KOPT-K1 (cell line): ENCODE measurements at regions not wholly inside any gene's neighbourhood (a gene's known extent, or its start where the extent isn't known, plus 50 kb on each side); places are given as distances from the start of the nearest gene placed in this dataset.
"Not testable (repeated sequence)": the region's sequence is repeated elsewhere in the genome, so short reads cannot be mapped to it uniquely, and the experiment has no call there.

Experiments used
- H3K27ac ChIP-seq: fragments of 200-600 bp; sonication (generic); 2 replicates; pipeline ENCODE4 v1.5.1; 2016; ENCODE audit warnings: antibody characterized with exemption, mild to moderate bottlenecking, low read depth, low read length; ENCODE audit not compliant: poor library complexity, severe bottlenecking
- H3K36me3 ChIP-seq: fragments of 200-600 bp; sonication (generic); 2 replicates; pipeline ENCODE4 v1.5.1; 2017; ENCODE audit warnings: antibody characterized with exemption, mild to moderate bottlenecking, low read length, moderate library complexity; ENCODE audit not compliant: insufficient read depth
- H3K9me3 ChIP-seq: fragments of 200-600 bp; sonication (generic); 2 replicates; pipeline ENCODE4 v1.5.1; 2017; ENCODE audit warnings: antibody characterized with exemption, low read length, mild to moderate bottlenecking; ENCODE audit not compliant: insufficient read depth, poor library complexity, severe bottlenecking

DNA sequence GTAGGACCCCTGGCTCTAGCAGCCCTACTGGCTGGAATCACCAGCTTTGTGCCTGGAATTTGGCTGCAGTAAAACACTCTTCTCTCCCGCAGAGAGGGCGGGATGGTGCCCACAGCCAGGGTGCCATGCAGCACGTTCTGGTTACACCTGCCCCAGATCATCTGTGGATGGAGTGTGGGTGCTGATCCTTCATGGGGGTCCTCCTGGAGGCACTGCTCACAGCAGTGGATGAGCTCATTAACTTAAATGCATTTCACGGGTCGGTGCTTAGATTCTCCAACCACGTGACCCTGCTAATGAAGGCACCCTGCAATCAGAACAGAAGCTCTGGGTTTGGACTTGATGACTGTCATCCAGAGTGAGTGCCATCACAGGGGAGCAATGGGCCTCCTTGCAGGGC lies 138.6 kb upstream of the AFDN start:
- no peaks in the 10 kb centered on the region for H3K9me3 ChIP-seq
- H3K36me3 ChIP-seq = no peaks in the 10 kb centered on the region
- H3K27ac ChIP-seq = no peak overlapping the region

DNA sequence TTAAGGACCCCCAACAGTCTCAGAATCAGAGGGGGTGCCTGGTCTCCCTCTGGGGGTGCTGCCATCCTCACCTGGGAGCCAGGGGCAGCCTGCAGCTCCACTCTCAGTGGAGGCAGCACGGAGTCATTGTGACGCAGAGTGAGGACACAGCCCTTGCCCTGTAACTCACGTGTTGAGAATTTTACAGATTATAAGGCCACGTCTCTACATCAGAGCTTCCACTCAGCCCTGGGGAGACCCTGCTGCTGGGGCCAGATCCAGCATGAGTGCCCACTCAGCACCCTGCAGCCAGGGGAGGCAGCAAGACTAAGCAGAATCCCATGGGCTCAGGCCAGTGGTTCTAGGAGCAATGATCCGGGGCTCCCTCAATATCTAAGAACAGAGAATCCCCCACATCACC lies 137.4 kb upstream of the AFDN start:
- Histone ChIP-seq H3K36me3 (no peaks in the 10 kb centered on the region), H3K9me3 (no peaks in the 10 kb centered on the region), H3K27ac (no peak overlapping the region)

DNA sequence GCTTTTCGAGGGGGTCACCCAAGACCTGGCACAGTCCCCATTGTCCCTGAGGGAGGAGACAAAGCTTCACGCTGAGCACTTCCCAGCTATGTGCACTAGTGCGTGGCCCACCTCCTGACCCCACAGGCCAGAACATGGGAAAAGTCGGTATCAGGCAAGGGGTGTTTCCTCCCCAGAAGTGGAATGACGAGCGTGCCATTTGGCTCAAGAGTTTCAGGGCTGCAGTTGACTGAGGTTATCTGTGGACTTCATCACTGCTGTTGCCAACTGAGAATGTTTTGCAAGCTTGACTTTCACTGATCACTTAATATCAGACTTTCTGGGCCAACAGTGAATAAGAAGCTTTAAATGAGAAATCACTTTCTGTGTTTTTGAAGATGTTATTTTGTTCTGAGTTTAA lies 137.0 kb upstream of the AFDN start:
- H3K36me3 ChIP-seq = no peaks in the 10 kb centered on the region
- no peaks in the 10 kb centered on the region for H3K9me3 ChIP-seq
- H3K27ac ChIP-seq = no peak overlapping the region

DNA sequence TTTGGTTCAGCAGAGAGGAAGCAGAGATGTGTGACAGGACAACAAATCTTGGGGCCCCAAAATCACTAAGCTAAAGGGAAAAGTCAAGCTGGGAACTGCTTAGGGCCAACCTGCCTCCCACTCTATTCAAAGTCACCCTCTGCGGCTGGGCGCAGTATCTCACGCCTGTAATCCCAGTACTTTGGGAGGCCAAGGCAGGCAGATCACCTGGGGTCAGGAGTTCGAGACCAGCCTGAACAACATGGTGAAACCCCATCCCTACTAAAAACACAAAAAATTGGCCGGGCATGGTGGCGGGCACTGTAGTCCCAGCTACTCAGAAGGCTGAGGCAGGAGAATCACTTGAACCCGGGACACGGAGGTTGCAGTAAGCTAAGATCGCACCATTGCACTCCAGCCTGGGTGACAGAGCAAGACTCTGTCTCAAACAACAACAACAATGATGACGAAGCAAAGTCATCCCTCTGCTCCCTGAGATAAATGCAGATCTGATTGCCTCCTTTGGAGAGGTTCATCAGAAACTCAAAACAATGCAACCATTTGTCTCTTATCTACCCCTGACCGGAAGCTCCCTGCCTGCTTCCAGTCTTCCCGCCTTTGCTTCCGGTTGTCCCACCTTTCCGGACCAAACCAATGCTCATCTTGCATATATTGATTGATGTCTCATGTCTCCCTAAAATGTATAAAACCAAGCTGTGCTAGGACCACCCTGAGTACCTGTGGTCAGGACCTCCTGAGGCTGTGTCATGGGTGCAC lies 136.4 kb upstream of the AFDN start:
- H3K9me3 ChIP-seq, H3K27ac ChIP-seq, H3K36me3 ChIP-seq: not testable (repeated sequence)

DNA sequence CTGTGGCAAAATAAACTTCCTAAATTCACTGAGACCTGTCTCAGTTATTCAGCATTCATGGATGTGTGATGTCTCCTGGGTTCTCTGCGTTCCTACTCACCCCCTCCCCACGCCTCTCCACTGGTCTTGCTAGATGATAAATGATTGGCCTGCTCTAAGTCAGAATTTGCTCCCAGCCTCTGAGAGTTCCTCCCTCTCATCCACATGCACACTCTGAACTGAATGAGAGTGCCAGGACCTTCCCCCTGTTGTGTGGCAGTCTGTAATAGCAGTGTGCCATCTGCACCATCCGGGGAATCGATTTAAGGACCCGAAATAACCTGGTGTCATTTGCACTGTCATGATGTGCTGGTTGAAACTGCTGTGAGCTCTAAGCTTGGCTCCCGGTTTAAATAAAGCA lies 135.8 kb upstream of the AFDN start:
- no peak overlapping the region for H3K27ac ChIP-seq
- no peaks in the 10 kb centered on the region for H3K9me3 ChIP-seq
- H3K36me3 ChIP-seq = no peaks in the 10 kb centered on the region

DNA sequence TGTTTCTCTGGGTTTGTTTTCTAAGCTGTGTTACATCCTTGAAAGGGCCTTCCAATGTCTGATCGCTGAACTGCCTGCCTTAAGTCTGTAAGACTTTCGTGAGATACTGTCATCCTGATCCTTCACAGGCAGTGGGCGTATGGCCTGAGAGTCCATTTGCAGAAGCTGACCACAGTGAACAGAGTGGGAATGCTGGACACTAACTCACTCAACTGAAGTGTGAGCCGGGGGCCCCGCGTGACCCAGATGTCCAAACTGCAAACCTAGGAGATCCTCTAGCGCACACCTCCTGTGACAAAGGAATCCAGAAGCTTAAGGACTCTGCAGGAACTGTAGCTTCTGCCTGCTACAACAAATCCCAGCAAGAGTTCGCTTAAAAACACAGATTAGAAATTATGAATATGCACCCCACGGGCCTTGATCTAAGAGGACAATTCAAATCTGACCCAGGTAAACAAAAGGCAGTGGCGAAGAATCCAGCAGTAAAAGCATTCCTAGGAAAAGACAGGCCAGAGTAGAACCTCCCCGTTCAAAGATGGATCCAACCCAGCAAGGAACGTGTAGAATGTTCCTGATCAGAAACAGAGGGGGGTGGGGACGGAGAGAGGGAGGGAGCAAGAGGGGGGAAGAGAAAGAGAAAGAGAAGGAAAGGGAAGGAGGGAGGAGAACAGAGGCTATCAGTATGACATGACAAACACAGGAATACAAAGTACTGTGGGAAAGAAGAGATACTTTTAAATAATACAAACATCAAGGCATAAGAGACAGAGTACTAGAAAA lies 135.0 kb upstream of the AFDN start:
- H3K27ac ChIP-seq = no peak overlapping the region

DNA sequence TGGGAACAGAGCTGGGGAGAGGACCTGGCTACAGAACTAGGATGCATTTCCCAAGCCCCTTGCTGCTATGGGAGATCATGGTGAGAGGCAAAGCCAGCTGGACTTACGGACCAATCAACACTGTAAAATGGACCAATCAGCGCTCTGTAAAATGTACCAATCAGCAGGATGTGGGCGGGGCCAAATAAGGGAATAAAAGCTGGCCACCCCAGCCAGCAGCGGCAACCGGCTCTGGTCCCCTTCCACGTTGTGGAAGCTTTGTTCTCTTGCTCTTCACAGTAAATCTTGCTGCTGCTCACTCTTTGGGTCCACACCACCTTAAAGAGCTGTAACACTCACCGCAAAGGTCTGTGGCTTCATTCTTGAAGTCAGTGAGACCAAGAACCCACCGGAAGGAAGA lies 133.2 kb upstream of the AFDN start:
- H3K36me3 ChIP-seq, H3K9me3 ChIP-seq, H3K27ac ChIP-seq: not testable (repeated sequence)

More for the DNA sequence above, 135.0 kb upstream of the AFDN start:
- no peaks in the 10 kb centered on the region for H3K36me3 ChIP-seq
- H3K9me3 ChIP-seq = no peaks in the 10 kb centered on the region

DNA sequence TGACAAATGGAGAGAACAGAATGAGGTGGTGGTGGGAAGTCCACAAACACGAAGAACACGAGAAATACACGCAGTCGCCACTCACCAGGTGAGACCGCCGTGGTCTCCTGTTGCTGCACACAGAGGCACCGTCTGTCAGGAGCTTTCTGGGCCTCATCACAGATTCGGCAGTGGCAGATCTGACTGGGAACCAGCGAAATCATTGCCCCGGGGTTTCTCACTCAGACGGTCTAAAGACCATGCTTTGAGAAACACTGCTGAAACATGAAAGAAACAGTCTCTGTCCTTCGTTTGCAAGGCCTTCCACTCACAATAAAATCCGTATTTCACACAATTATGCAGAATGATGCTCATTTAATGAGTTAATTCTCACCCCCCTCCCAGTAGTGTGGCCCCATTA lies 130.9 kb upstream of the AFDN start:
- Histone ChIP-seq H3K9me3 (no peaks in the 10 kb centered on the region), H3K27ac (no peak overlapping the region), H3K36me3 (no peaks in the 10 kb centered on the region)

DNA sequence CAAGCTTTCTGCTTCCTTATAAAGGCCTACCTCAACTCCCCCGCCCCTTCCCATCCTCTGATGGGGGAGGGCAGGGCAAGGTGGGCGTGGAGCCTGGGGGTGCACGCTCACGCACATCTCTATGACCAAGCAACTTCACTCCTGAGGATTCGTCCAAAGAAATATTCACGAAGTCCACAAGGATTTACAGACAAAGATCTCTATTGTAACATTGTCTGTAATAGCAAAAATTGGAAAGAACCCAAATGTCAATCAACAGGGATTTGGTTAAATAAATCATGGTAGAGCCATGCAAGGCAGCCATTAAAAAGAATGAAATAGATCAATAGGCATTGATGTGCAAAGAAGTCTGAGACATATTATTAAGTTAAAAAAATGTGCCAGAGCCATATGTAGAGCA lies 130.4 kb upstream of the AFDN start:
- H3K36me3 ChIP-seq = no peaks in the 10 kb centered on the region
- H3K27ac ChIP-seq = no peak overlapping the region
- no peaks in the 10 kb centered on the region for H3K9me3 ChIP-seq

DNA sequence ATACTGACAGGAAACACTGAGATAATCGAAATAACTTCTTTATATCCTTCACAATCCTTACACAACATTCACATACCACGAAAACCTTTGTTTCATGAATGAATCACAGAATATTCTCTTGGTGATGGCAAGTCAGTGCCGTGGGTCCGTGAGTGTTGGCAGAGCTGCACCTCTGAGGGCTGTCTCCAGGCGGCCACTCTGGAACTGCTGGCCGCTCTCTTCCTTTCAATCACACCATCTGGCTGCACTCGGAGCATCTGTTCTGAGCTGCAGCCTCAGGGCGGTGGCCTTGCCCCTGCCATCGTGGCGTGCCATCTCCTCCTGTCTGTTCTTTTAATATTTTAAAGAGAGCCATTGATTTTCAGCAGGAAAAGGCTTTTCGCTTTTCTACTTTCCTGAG lies 129.4 kb upstream of the AFDN start:
- no peaks in the 10 kb centered on the region for H3K36me3 ChIP-seq
- no peaks in the 10 kb centered on the region for H3K9me3 ChIP-seq

DNA sequence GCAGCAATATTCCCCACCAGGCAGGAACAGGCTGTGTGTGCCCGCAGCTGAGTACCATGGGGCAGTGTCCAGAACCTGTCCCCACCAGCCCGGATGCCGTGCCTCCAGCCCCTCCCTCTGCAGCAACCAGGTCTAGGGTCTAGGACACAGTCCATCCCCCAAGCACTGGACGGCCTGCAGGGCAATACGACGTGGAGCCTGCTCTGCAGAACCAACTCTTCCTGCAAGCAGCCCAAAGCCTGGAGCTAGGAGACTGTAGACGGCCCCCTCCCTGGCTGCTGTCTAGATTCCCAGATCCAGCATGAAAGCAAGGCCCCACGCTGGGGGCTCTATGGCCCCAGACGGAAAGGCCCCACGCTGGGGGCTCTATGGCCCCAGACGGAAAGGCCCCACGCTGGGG lies 128.2 kb upstream of the AFDN start:
- Histone ChIP-seq H3K36me3 (no peaks in the 10 kb centered on the region), H3K9me3 (no peaks in the 10 kb centered on the region), H3K27ac (no peak overlapping the region)

More for the DNA sequence above, 129.4 kb upstream of the AFDN start:
- no peak overlapping the region for H3K27ac ChIP-seq

DNA sequence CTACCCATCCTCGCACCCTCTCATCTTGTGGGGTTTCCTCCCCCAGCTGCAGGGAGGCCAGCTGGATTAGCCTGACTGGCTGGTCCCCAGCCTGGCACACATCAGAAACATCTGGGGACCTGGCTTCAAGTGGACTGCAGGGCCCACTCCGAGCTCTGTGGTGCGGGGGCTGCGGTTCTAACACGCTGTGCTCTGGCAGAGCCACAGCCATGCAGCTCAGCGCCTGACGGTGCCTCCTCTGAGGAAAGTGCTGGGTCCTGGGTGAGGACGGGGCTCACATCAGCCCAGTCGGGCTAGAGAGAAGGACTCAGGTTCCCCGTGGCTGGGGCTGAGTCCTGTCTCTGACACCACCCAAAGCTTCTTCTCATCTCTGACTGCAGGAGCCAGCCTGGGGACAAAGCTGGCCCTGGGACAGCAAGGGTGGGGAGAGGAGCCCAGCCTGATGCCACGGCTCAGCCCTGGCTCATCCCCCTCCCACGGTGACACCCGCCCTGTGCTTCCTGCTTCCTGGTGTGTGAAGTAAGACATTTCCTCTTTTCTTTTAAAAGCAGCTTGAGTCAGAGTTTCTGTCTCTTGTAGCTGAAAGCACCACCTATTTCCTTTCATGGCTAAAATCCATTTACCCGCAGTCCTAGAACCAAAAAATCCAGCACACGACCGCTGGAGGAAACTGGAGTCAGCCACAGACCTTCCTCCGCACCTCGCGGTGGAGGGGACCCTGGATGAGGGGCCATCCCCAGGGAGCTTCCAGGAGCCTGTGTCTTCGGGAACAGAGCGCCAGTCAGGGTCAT lies 127.4 kb upstream of the AFDN start:
- H3K27ac ChIP-seq = no peak overlapping the region
- no peaks in the 10 kb centered on the region for H3K9me3 ChIP-seq
- H3K36me3 ChIP-seq = no peaks in the 10 kb centered on the region

DNA sequence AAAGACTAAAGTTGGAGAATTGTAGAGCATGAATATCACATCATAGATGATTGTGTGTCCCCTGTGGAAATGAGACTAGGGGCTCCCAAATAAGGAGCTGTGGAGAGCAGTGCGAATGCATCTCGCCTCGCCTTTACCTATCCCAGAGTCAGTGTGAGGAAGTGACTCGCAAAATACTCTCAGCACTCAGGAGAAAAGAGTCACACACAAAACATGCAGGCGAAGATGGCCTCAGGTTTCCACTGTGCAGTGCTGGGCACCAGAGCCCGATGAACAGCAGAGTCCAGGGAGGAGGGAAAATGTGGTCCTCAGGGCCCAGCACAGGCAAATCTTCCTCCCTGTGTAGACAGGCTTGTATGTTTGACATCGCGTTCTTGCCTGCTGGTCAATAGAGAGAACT lies 126.5 kb upstream of the AFDN start:
- Histone ChIP-seq H3K9me3 (no peaks in the 10 kb centered on the region), H3K36me3 (no peaks in the 10 kb centered on the region), H3K27ac (no peak overlapping the region)

DNA sequence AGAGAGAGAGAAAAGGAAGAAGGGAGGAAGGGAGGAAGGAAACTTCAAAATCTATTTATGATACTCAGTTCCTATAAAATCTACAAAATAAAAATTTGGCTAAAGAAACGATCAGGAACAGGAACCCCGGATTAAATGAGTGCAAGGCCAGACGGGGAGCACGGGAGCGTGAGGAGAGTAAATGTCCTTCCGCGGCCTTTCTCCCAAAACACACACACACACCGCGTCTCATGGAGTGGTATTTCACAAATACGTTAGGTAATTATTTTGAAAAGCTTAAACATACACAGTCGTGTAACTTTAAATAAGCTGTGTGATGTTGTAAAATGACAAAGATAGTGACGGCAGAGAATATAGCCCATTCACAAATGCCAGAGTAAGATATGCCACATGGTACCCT lies 125.7 kb upstream of the AFDN start:
- Histone ChIP-seq H3K36me3 (no peaks in the 10 kb centered on the region), H3K9me3 (no peaks in the 10 kb centered on the region), H3K27ac (no peak overlapping the region)

DNA sequence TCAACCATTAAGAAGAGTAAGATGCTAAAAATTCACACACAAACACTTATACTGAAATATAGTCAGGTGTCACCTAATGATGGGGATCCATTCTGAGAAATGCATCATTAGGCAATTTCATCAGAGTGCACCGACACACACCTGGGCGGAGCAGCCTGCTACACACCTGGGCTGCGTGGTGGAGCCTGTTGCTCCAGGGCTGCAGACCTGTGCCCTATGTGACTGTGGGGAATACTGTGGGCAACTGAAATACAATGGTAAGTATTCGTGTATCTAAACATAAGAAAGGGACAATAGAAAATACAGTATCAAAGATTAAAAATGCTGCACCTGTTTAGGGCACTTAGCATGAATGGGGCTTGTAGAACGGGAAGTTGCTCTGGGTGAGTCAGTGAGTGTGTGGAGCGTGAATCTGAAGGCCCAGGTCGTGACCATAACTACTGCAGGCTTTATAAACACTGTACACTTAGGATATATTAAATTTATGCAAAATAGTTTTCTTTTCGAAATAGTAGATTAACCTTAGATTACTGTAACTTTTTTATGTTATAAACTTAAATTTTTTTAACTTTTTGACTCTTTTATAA lies 124.4 kb upstream of the AFDN start:
- H3K27ac ChIP-seq = no peak overlapping the region

More for the DNA sequence above, 124.4 kb upstream of the AFDN start:
- no peaks in the 10 kb centered on the region for H3K36me3 ChIP-seq
- H3K9me3 ChIP-seq = no peaks in the 10 kb centered on the region
